ENCODE measurements at regions not wholly inside any gene's neighbourhood (a gene's known extent, or its start where the extent isn't known, plus 50 kb on each side); places are given as distances from the start of the nearest gene placed in this dataset.

- no peak overlapping the region for H3K27ac Mint-ChIP-seq
- Histone ChIP-seq H3K27ac (ENCODE audit: low read depth in 1 of 2, low read length in 2 of 2) (no peak overlapping the region), H3K9me3 (replicated peaks in 1 of 2; ENCODE audit: control insufficient read depth in 1 of 2, insufficient read depth in 1 of 2, low read length in 2 of 2) (no peaks in the 10 kb centered on the region), H3K36me3 (replicated peaks in 1 of 2; ENCODE audit: control insufficient read depth in 1 of 2, insufficient read depth in 2 of 2, low read length in 2 of 2) (no peaks in the 10 kb centered on the region), H3K27me3 (ENCODE audit: control insufficient read depth in 2 of 2, insufficient read depth in 2 of 2, low read length in 2 of 2) (no peaks in the 10 kb centered on the region), H4K20me1 (ENCODE audit: insufficient read depth, low read length) (no peaks in the 10 kb centered on the region), H3K9ac (ENCODE audit: insufficient read depth, low read length, poor library complexity, severe bottlenecking) (no peak overlapping the region), H3K4me1 (ENCODE audit: control insufficient read depth in 1 of 2, insufficient read depth in 2 of 2, low read length in 2 of 2) (no peaks in the 10 kb centered on the region), H3K4me2 (replicated peaks; ENCODE audit: extremely low read depth, low read length, poor library complexity, severe bottlenecking) (no peak overlapping the region), H2AFZ (ENCODE audit: insufficient read depth, low read depth, low read length, poor library complexity, severe bottlenecking) (no peak overlapping the region), H3K4me3 (replicated peaks in 1 of 3; ENCODE audit: low read depth in 2 of 3, low read length in 3 of 3) (no peak overlapping the region), H3K79me2 (ENCODE audit: insufficient read depth, low read length) (no peaks in the 10 kb centered on the region)
- no peaks in the 10 kb centered on the region for H3K36me3 Mint-ChIP-seq
- peaks cover 1% of the 10 kb centered on the region for H3K4me1 Mint-ChIP-seq
- intact Hi-C loops (cut with micrococcal nuclease) = loop anchor here (5.0 kb wide), 1 partner anchor 309 kb away; no protein-coding TSS in a partner anchor
- TF ChIP-seq CTCF (IDR thresholded peaks at IDR 0.05) = no peak
- peaks cover 4 to 10% (median 5%) of the 10 kb centered on the region in 3 donors for H3K27me3 Mint-ChIP-seq (ENCODE audit: low read depth in 3 of 3)
- no CpG with 5 or more reads among the region's 1 CpG for WGBS (ENCODE audit: insufficient coverage)
- H3K9me3 Mint-ChIP-seq = peaks cover 0 to 6% (median 0%) of the 10 kb centered on the region in 7 donors
- no peak for DNase-seq
- no peak overlapping the region for H3K4me3 Mint-ChIP-seq
These were observed 233.4 kb downstream of the B3GLCT start for GRCh38 chr13:31433207-31433606.

- H3K36me3 ChIP-seq (replicated peaks in 1 of 2; ENCODE audit: control insufficient read depth in 1 of 2, insufficient read depth in 2 of 2, low read length in 2 of 2) = no peaks in the 10 kb centered on the region
- Mint-ChIP-seq H3K4me3 (no peak overlapping the region), H3K9me3 (peaks cover 0 to 6% (median 0%) of the 10 kb centered on the region in 7 donors), H3K27me3 (ENCODE audit: low read depth in 3 of 3) (peaks cover 6 to 10% (median 7%) of the 10 kb centered on the region in 3 donors), H3K36me3 (no peaks in the 10 kb centered on the region), H3K4me1 (peaks cover 1% of the 10 kb centered on the region), H3K27ac (no peak overlapping the region)
- intact Hi-C loops (cut with micrococcal nuclease) = loop anchor here (5.0 kb wide), 1 partner anchor 309 kb away; no protein-coding TSS in a partner anchor
- H3K9ac ChIP-seq (ENCODE audit: insufficient read depth, low read length, poor library complexity, severe bottlenecking) = no peak overlapping the region
- no peaks in the 10 kb centered on the region for H3K4me1 ChIP-seq (ENCODE audit: control insufficient read depth in 1 of 2, insufficient read depth in 2 of 2, low read length in 2 of 2)
- no peak overlapping the region for H3K27ac ChIP-seq (ENCODE audit: low read depth in 1 of 2, low read length in 2 of 2)
- H4K20me1 ChIP-seq (ENCODE audit: insufficient read depth, low read length) = no peaks in the 10 kb centered on the region
- no peaks in the 10 kb centered on the region for H3K9me3 ChIP-seq (replicated peaks in 1 of 2; ENCODE audit: control insufficient read depth in 1 of 2, insufficient read depth in 1 of 2, low read length in 2 of 2)
- DNase-seq = no peak
- WGBS (ENCODE audit: insufficient coverage) = no CpG with 5 or more reads among the region's 7 CpGs
- H3K4me2 ChIP-seq (replicated peaks; ENCODE audit: extremely low read depth, low read length, poor library complexity, severe bottlenecking) = no peak overlapping the region
- H3K79me2 ChIP-seq (ENCODE audit: insufficient read depth, low read length) = no peaks in the 10 kb centered on the region
- no peak overlapping the region for H3K4me3 ChIP-seq (replicated peaks in 1 of 3; ENCODE audit: low read depth in 2 of 3, low read length in 3 of 3)
- no peak for TF ChIP-seq CTCF (IDR thresholded peaks at IDR 0.05)
- H2AFZ ChIP-seq (ENCODE audit: insufficient read depth, low read depth, low read length, poor library complexity, severe bottlenecking) = no peak overlapping the region
- H3K27me3 ChIP-seq (ENCODE audit: control insufficient read depth in 2 of 2, insufficient read depth in 2 of 2, low read length in 2 of 2) = no peaks in the 10 kb centered on the region
These were observed 234.0 kb downstream of the B3GLCT start for GRCh38 chr13:31433746-31434145.
